Right ventricle myocardium superior (tissue), 1 donor: ENCODE measurements at regions not wholly inside any gene's neighbourhood (a gene's known extent, or its start where the extent isn't known, plus 50 kb on each side); places are given as distances from the start of the nearest gene placed in this dataset.

Experiments used
- ATAC-seq: fragments of 200-7000 bp; cut with Tn5 transposase; one replicate; pipeline ENCODE4 v1.9.1; 2020; ENCODE audit warnings: mild to moderate bottlenecking; ENCODE audit not compliant: poor library complexity
- DNase-seq: peaks from one replicate; pipeline ENCODE4 v3.0.0-alpha.2; 2020
- intact Hi-C: fragments of 100-400 bp; cut with DNase I; formaldehyde crosslinking; loops from one replicate; pipeline ENCODE4 v1.11.2; 2022
- donor health status: DM: no; HTN: yes; CAD: no; lungs with severe emphysema.

DNA sequence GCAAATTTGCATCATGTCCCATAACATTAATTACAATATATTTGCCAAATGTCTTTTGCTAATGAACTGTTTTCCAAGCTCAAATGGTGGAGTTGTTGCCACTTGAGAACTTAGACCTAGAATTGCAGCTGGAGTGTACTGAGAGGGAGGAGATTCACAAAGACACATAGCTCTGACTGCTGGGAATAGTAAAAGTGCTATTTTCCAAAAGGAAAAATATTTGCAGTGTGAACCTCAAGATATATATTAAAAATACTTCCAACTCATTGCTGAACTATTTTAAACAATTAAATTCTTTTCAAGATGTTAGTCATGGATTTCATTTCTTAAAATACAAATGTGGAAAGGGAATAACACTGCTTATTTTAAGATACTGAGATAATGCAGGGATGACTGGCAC, 666.8 kb upstream of the ARPP21 start:
- no peak for ATAC-seq
- DNase-seq = no peak
- intact Hi-C loops = no loop called here

DNA sequence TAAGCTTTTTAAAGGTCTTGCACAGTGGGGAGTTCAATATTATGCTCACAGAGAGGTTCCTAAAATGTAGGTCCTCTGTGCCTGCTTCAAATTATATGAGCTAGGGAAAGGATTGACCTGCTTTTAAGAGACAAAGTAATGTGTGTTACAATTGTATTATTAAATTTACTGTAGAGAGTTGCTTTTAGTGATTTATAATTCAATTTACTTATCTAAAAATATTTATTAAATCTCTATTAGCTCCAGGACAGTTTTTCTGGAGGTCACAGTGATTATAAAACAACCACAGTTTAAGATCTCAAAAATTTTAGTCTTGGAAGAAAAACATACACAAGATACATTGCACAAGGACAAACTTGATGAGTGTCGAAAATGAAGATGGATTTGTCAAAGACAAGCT, 665.7 kb upstream of the ARPP21 start:
- intact Hi-C loops = no loop called here
- DNase-seq (no peak), ATAC-seq (no peak)

DNA sequence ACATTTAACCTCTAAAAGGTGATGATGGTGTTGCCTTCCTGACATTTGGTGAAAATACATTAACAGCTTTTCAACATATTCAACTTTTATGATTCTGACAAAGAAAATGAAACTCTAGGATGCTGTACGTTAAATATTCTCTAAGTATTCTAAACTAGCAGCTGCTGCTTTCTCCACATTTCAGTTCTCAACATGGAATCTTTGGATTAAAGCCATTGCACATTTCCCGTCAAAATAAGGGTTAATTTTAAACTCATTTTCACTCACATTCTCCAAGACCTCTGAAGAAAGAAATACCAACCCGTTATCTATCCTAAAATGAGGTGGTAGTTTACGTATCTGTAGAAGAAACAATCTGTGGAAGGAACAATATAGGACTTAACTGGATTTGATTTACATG, 655.7 kb upstream of the ARPP21 start:
- DNase-seq (no peak), ATAC-seq (no peak)
- intact Hi-C loops = no loop called here

DNA sequence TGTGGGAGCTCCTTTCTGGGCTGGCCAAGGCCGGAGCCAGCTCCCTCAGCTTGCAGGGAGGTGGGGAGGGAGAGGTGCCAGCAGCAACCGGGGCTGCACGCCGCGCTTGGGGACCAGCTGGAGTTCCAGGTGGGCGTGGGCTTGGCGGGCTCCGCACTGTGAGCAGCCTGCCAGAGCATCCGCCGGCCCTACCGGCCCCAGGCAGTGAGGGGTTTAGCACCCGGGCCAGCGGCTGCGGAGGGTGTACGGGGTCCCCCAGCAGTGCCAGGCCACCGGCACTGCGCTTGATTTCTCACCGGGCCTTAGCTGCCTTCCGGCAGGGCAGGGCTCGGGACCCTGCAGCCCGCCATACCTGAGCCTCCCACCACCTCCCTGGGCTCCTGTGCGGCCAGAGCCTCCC, 651.0 kb upstream of the ARPP21 start:
- DNase-seq = no peak

DNA sequence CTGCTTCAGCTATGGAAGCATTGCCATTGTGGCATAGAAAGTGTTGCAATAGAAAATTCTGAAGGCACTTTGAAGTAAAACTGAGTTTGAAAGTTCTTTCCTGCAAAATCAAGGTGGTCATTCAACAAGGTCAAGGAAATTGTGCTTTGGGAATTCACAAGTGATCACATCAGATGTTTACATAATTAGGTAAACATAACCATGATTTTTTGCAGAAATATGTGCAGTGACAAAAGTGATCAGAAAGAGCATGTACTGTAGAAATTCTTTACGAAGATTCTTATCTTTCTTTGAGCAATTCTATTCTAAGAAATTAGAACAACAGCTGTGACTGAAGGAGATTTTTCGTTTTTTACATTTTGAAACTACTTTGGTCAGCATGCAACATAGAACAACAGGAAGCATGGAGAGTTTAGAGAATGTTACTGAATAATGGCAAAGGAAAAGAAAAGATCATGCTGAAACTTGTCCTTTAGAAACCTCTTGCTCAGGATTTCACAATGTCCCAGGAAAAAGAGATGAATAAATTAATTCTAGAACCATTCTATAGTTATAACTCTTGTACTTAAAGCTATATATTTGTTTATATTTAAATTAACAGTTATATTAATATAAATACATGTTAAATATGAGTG, 643.4 kb upstream of the ARPP21 start:
- no peak for ATAC-seq
- DNase-seq = no peak
- intact Hi-C loops = no loop called here

More for the DNA sequence above, 651.0 kb upstream of the ARPP21 start:
- ATAC-seq = no peak
- intact Hi-C loops = no loop called here

DNA sequence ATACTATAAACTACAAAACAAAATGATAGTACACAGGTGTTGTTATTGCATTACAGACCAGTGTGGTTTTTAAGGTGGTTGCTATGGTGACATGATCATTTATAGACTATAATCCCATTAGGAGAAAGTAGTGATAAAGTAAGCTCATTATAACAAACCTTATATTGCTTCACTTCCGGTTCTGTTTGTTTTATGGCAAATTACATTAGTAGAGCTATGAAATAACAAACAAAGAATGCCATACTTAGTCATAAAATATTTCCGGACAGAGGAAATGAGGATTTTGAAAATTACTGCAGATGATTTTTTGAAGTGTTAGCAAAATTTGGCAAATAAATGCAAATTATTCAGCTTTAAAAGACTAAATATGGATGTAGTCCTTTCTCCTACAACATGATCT, 640.4 kb upstream of the ARPP21 start:
- no peak for ATAC-seq
- no peak for DNase-seq
- intact Hi-C loops = no loop called here

DNA sequence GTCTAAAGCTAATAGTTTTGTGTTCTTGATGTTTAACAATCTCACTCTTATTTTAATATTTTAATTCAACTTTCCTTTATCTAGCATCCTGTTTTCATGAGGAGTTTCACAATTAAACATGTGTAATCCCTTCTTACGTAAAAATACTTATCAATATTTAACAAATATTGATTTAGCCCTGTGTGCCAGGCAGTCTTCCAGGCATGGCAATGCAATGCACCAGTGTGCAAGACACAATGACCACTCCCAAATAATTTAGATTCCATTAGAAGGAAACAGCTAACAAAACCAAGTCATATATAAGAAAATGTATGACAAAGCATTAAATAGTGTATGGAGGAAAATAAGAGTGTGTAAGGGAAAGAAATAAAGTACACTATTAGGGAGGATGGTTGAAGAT, 627.1 kb upstream of the ARPP21 start:
- intact Hi-C loops = no loop called here
- DNase-seq = no peak
- ATAC-seq = no peak

DNA sequence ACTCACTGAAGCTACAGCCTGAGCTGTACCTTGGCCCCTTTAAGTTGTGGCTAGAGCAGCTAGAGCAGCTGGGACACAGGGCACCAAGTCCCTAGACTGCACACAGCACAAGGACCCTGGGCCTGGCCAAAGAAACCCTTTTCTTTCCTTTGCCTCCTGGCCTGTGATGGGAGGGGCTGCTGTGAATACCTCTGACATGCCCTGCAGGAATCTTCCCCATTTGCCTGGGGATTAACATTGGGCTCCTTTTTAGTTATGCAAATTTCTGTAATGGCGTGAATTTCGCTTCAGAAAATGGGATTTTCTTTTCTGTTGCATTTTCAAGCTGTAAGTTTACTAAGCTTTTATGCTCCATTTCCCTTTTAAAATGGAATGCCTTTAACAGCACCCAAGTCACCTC, 611.2 kb upstream of the ARPP21 start:
- ATAC-seq (no peak), DNase-seq (no peak)
- intact Hi-C loops = no loop called here

DNA sequence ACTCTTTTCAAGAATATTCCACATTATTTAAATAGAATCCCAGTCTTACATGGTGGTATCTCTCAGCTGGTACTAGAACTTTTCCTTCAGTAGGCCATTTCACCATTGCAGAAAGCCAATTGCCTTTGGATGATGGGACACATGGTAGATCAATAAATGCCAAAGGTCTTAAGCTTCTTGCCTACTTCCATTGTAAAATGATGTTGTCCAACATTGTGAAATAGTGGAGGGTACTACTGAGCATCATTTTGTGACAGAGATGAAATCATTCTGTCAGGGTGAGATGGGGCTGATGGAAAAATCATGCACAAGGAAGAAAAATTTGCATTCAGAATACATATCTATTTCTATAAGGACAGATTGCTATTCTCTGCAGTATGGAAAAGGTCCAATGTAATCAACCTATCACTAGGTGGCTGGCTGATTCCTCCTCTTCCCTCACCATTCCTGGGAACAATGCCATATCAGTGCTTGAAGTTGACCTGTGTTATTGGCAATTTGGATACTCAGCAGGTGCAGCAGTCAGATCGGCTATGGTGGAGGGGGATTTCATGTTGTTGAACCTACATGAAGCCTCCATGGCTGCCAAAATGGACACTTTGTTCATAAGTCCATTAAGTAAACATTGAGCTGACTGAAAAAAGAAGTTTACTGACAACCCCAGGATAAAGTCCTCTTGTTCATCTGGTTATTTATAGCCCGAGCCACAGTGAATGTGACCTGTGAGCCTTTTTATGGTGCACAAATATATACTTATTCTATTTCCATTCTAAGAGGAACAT, 596.9 kb upstream of the ARPP21 start:
- intact Hi-C loops = no loop called here
- peak; percentile 34 for ATAC-seq

DNA sequence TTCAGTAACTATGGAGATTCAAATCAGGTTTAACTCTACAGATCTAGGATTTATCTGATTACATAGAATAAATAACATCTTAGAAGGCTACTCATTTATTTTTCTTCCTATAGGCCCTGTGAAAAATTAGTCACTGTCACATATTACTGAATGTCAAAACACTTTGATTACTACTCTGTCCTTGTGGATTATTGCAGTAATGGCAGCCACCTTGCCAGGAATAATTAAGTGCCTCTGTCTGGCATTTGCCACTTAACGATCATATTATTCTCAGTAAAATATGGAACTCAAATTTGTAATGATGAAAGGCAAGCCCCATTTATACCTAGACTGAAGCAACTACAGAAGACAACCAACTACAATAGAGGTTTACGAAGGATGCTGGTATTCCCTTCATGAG, 596.3 kb upstream of the ARPP21 start:
- no peak for DNase-seq
- intact Hi-C loops = no loop called here
- ATAC-seq = no peak

More for the DNA sequence above, 596.9 kb upstream of the ARPP21 start:
- no peak for DNase-seq

DNA sequence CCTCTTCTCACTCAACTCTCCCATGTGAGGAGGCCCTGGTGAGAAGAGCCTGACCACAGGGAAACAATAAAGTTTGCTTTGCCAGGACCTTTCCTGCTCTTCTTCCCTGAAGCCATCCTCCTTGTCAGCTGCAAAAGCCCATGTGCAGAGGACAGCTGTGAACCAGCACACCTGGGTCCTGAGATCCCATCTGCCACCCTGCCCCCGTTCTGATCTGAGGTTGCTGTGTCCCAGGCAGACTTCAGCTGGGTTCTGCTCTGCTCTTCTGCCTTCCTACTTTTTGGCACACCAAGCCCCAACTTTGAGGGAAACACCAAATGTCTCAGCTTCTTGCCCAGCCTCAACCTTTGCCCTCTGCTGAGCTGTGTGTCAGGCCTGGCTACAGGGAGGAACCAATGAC, 595.1 kb upstream of the ARPP21 start:
- DNase-seq (no peak), ATAC-seq (no peak)
- intact Hi-C loops = no loop called here

DNA sequence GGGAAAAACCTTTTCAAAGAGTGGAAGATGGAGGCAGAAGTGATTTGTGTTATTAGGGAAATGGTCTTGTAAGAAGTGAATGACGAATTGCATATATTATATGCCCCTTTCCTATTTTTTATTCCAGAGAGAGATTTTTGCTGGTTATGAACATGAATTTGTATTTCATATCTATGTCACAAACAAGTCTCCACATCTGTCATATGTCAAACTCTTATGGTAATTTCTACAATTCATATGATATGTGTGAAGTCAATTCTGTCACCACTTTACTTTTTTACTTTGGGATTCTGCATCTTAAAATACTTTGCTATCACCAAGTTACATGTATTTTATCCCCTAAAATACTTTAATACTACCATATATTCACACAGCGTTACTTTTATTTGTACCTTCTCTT, 594.2 kb upstream of the ARPP21 start:
- intact Hi-C loops = no loop called here
- no peak for DNase-seq
- ATAC-seq = no peak

DNA sequence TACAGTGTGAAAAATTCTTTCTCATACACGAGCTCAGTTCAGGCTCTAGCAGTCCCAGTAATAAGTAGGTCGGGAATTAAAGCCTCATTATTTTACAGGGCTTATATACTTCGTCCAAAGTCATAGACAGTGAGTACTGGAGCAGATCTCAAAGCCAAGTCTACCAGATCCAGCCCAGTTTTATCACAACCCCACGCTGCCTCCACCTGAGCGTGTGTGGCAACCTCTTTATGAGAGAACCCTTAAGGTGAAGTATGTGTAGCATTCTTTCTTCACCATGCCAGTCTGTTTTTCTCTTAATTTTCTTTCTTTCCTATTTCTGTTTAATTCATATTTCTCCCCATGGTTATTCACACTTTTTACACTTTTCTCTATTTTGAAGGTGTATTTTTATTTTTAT, 574.6 kb upstream of the ARPP21 start:
- ATAC-seq (no peak), DNase-seq (no peak)
- intact Hi-C loops = no loop called here

DNA sequence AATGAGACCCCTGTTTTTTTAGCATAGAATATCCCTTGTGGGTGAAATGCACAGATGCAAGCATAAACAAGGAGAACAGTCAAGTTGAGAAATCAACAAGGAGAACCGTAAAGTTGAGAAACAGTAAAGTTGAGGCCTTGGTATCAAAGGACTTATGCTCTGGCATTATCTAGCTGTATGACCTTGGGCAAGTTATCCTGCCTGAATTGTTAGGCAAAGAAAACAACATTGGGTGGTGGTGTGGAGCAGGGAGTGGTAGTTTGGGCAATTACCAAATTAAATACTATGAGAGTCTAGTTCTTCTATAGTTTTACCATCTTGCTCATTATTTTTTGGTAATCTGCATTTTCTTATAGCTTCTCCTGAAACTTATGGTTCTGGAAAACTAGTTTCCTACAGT, 573.4 kb upstream of the ARPP21 start:
- DNase-seq (no peak), ATAC-seq (no peak)
- intact Hi-C loops = no loop called here

DNA sequence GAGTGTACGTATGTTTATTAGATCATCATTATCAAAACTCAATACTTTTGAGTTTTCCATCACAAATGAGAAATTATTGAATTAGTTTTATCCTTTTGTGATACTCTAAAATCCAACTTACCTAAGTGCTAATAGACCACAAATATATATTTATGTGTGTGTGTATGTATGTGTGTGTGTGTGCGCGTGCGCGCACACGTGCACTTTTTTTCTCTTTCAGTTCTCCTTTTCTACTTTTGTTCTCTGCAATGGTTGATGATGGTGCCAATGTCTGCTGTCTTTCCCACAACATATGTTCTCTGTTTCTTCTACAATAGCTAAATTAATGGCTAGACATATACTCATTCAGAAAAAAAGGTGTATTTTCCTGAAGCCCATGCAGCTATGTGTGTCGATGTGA, 571.6 kb upstream of the ARPP21 start:
- no peak for ATAC-seq
- no peak for DNase-seq
- intact Hi-C loops = no loop called here

DNA sequence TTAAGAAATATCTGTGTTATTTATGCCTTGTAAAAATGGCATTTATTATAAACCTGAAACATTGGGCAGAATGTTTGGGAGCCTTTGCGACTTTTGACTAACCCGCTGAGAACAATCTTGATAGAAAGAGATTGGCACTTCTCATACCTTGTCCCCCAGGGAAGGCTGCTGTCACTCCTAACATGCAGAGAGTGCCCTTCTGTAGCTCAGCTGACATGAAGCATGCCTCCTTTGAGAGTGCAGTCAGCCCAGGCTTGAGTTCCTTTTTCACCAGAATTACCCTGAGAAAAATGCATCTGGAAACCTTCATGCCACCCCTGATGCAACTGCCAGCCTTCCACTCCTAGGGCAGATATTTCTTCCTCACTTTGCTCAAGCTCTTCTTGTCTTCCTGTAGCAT, 569.2 kb upstream of the ARPP21 start:
- DNase-seq (no peak), ATAC-seq (no peak)
- intact Hi-C loops = no loop called here

DNA sequence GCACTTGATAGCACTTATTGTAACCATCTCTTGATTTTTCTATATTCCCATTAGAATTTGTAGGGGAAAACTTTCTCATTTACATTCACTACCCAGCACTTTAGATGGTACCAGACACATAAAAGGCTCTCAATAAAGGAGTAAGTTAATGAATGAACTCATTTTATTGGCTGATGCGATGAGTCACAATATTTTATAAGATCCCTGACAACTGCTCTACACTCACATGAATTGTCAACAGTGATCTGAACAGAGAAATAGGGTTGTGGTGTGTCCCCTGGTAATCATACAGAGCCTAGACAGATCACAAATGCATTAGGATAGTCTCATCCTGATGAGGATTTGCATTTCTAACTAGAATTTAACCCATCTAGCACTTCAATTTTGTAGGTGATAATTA, 567.6 kb upstream of the ARPP21 start:
- DNase-seq (no peak), ATAC-seq (no peak)
- intact Hi-C loops = no loop called here

DNA sequence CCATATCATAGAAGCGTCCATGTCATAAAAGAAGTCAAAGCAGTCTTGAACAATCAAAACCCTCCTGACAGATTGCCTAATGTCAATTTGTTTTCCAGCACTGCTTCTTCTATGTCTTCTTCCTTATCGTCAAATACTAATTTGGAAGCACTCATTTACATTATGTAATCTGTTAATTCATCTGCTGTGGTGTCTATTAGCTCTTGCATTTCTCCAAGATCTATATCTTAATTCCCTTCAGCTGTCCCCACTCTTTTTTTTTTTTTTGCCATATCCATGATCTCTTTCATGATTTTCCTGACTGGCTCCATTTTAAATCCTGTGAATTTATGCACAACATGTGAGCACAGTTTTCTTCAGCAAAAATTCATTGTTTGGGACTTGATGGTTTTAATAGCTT, 560.5 kb upstream of the ARPP21 start:
- ATAC-seq = no peak
- no peak for DNase-seq
- intact Hi-C loops = no loop called here

DNA sequence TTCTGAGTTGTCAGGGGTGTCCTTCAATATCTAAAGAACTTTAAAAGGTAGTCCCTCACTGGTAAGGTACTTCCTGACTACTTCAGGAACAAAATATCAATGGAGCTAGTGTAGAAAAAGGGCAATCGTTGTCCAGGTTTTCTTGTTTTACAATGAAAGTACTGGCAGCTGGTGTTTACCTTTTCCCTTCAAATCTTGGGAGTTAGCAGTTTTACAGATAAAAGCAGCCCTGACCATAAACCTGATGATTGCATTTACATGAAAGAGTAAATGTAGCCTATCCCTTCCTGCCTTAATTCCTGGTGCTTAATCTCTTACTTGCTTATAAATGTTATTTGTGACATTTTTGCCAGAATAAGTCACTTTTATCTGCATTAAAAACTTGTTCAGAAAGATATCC, 559.9 kb upstream of the ARPP21 start:
- DNase-seq = no peak
- no peak for ATAC-seq
- intact Hi-C loops = no loop called here

DNA sequence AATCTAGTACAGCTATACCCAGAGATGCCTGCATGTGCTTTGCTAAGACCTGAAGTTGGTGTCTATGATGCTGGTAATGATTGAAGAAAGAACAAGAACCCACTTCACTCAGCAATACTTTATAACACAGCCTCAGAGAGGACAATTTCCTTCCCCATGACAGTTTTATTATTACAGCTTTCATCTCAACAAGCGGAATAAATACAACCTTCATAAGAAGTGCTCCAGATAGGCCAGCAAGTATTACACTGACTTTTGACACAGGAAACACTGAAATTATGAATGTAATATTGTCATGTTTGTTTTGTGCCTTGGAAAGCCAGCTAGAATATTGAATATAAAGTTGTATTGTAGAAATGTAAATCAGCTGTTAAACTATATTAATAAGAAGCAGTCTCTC, 557.4 kb upstream of the ARPP21 start:
- DNase-seq = no peak
- no peak for ATAC-seq
- intact Hi-C loops = no loop called here

DNA sequence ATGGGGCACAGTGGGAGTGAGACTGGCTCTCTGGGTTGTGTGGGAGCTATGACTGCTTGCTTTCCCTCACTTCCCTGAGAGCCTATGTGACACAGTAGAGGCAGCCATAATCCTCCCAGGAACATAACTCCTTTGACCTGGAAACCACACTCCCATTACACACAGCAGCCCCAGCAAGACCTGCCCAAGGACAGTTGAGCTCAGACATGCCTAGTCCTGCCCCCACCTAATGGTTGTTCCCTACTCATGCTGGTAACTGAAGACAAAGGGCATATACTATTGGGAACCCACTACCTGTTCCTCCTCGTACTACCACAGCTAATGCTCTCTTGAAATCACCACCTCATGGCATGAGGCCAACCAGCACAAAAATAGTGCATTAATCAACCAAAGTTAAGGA, 550.4 kb upstream of the ARPP21 start:
- DNase-seq (no peak), ATAC-seq (no peak)
- intact Hi-C loops = no loop called here
